K562 (cell line): ENCODE measurements at regions not wholly inside any gene's neighbourhood (a gene's known extent, or its start where the extent isn't known, plus 50 kb on each side); places are given as distances from the start of the nearest gene placed in this dataset.
A peak's percentile ranks its signal among the peaks of the same experiment; 100 is the strongest.

Source experiments
- ATAC-seq: fragments of 200-7000 bp; cut with Tn5 transposase; 3 replicates; pipeline ENCODE4 v1.9.1; 2020; ENCODE audit warnings: moderate library complexity
- BruUV-seq: library from RNA; stranded (reverse); fragments of 400-500 nt; replicated peaks from 2 replicates; lab custom pipeline; 2021; lab: Mats Ljungman, UMichigan
- CTCF ChIA-PET: fragments of 300-600 bp; formaldehyde crosslinking; extraction: SDS; loops from one replicate; lab custom pipeline; 2021; ENCODE audit warnings: low intra/inter-chr PET ratio; lab: Yijun Ruan, JAX
- POLR2A ChIA-PET: fragments of 300-600, 350-650 bp; sonication (Branson Sonifier 250); formaldehyde crosslinking; extraction: SDS; loops from one replicate; lab custom pipeline; 2021; ENCODE audit warnings: antibody characterized with exemption, inconsistent platforms; lab: Yijun Ruan, JAX
- DNase-seq, 4 experiments: peaks; one replicate each; pipeline versions ENCODE4 v3.0.0 to v3.0.0-alpha.2; 2011 to 2018; ENCODE audit warnings: low spot score in 3 of 4, mixed read lengths in 3 of 4; ENCODE audit errors: extremely low read depth in 1 of 4
- FAIRE-seq: peaks from 2 replicates; lab custom pipeline; 2011; peaks lifted over from hg19 to GRCh38; lab: Jason Lieb, UNC
- H2AFZ ChIP-seq: 2 replicates; pipeline ENCODE4 v1.6.0; 2011; ENCODE audit warnings: low read depth, low read length, control low read depth, inconsistent platforms
- H3K27ac ChIP-seq: fragments of 200-600 bp; 3 replicates; pipeline ENCODE4 v1.8.0; 2011; ENCODE audit warnings: low read depth, mild to moderate bottlenecking, control low read depth, inconsistent platforms, low read length, moderate library complexity, mixed read lengths; ENCODE audit errors: extremely low read depth
- H3K27me3 ChIP-seq, 2 experiments: fragments of 300-600 bp in 1 of 2; 2 replicates in 1 of 2; 3 replicates in 1 of 2; pipeline versions ENCODE4 v1.6.0 to v1.8.0; 2011; ENCODE audit warnings: inconsistent platforms in 2 of 2, low read length in 2 of 2, mild to moderate bottlenecking in 1 of 2, mixed read lengths in 1 of 2, moderate library complexity in 1 of 2; ENCODE audit not compliant: control insufficient read depth in 2 of 2, insufficient read depth in 2 of 2
- H3K36me3 ChIP-seq: fragments of 300-600 bp; 3 replicates; pipeline ENCODE4 v1.8.0; 2011; ENCODE audit warnings: mild to moderate bottlenecking, low read length, inconsistent platforms; ENCODE audit not compliant: control insufficient read depth, insufficient read depth
- H3K4me1 ChIP-seq, 2 experiments: fragments of 200-600 bp in 1 of 2; replicated peaks in 1 of 2; 2 replicates in 1 of 2; 3 replicates in 1 of 2; pipeline versions ENCODE4 v1.5.1 to v1.8.0; 2011; ENCODE audit warnings: inconsistent platforms in 2 of 2, low read length in 2 of 2, mild to moderate bottlenecking in 1 of 2, mixed read lengths in 1 of 2, moderate library complexity in 1 of 2; ENCODE audit not compliant: control insufficient read depth in 2 of 2, insufficient read depth in 2 of 2
- H3K4me2 ChIP-seq: 2 replicates; pipeline ENCODE4 v1.6.1; 2011; ENCODE audit warnings: low read length, control low read depth, inconsistent platforms, mixed read lengths; ENCODE audit not compliant: insufficient read depth
- H3K4me3 ChIP-seq: fragments of 200-600 bp; sonication (generic), shearing (Covaris generic); 2 replicates; pipeline ENCODE4 v1.5.1; 2016; ENCODE audit warnings: control low read depth, inconsistent platforms
- H3K79me2 ChIP-seq: fragments of 200-600 bp; 3 replicates; pipeline ENCODE4 v1.8.0; 2011; ENCODE audit warnings: low read length, inconsistent platforms; ENCODE audit not compliant: control insufficient read depth, insufficient read depth
- H3K9ac ChIP-seq, 2 experiments: 2 replicates each; pipeline versions ENCODE4 v1.6.0 to v1.6.1; 2011; ENCODE audit warnings: low read depth in 2 of 2, low read length in 2 of 2, control low read depth in 1 of 2, inconsistent platforms in 1 of 2, mild to moderate bottlenecking in 1 of 2, mixed read lengths in 1 of 2; ENCODE audit not compliant: insufficient read depth in 1 of 2
- H3K9me1 ChIP-seq: one replicate; pipeline ENCODE4 v1.6.0; 2011; ENCODE audit warnings: inconsistent platforms, mild to moderate bottlenecking, low read length, moderate library complexity; ENCODE audit not compliant: control insufficient read depth, insufficient read depth
- H3K9me3 ChIP-seq: replicated peaks from 2 replicates; pipeline ENCODE4 v1.5.1; 2011; ENCODE audit warnings: low read depth, low read length, inconsistent platforms; ENCODE audit not compliant: control insufficient read depth, insufficient read depth
- H4K20me1 ChIP-seq: replicated peaks from 2 replicates; pipeline ENCODE4 v1.6.1; 2011; ENCODE audit warnings: low read length, inconsistent platforms, mixed read lengths; ENCODE audit not compliant: control insufficient read depth, insufficient read depth
- CBX2 ChIP-seq: fragments of 200-600 bp; sonication (generic); IDR thresholded peaks from one replicate; pipeline ENCODE4 v1.6.1; 2012; ENCODE audit warnings: mild to moderate bottlenecking, low read length, inconsistent platforms; ENCODE audit not compliant: insufficient read depth, poor library complexity, severe bottlenecking
- CEBPG ChIP-seq, 3 experiments: fragments of 200-800 bp in 1 of 3; sonication (Bioruptor generic) in 1 of 3; sonication (generic) in 1 of 3; formaldehyde crosslinking in 1 of 3; IDR thresholded peaks in 2 of 3; conservative IDR thresholded peaks in 1 of 3; 2 replicates each; pipeline versions ENCODE4 v1.6.1 to v1.8.0; 2016 to 2022; ENCODE audit warnings: missing compliant biosample characterization in 2 of 3, missing genetic modification characterization in 2 of 3, mild to moderate bottlenecking in 1 of 3, missing genetic modification reagents in 1 of 3
- DPF2 ChIP-seq: fragments of 450-650 bp; IDR thresholded peaks from 2 replicates; pipeline ENCODE4 v1.6.1; 2016
- GTF2A2 ChIP-seq: IDR thresholded peaks from 2 replicates; pipeline ENCODE4 v1.6.1; 2016; ENCODE audit warnings: mild to moderate bottlenecking, missing genetic modification characterization, missing compliant biosample characterization
- HEY1 ChIP-seq: fragments of 250-450 bp; sonication (Bioruptor Pico); IDR thresholded peaks from 2 replicates; pipeline ENCODE4 v1.5.0; 2020; ENCODE audit warnings: mild to moderate bottlenecking, moderate library complexity, borderline replicate concordance
- PHF8 ChIP-seq: fragments of 200-600 bp; sonication (generic); IDR thresholded peaks from 2 replicates; pipeline ENCODE4 v1.6.1; 2012; ENCODE audit warnings: mixed run types, mild to moderate bottlenecking, inconsistent platforms, low read length, moderate library complexity, borderline replicate concordance
- RAD51 ChIP-seq: fragments of 450-650 bp; IDR thresholded peaks from 2 replicates; pipeline ENCODE4 v1.7.1; 2016; ENCODE audit warnings: low read depth, mild to moderate bottlenecking, borderline replicate concordance
- SMAD2 ChIP-seq: fragments of 150-350 bp; IDR thresholded peaks from 2 replicates; pipeline ENCODE4 v1.6.1; 2014; ENCODE audit warnings: low read depth, mild to moderate bottlenecking, low read length
- TCF3 ChIP-seq: sonication (generic); formaldehyde crosslinking; IDR thresholded peaks from 2 replicates; pipeline ENCODE4 v1.4.0; 2020; ENCODE audit warnings: mild to moderate bottlenecking, missing genetic modification reagents
- U2AF1 ChIP-seq: fragments of 200-400 bp; formaldehyde crosslinking; optimal IDR thresholded peaks from 2 replicates; pipeline ENCODE3; 2017; ENCODE audit warnings: mild to moderate bottlenecking, low read depth, low read length, moderate library complexity
- ZNF197 ChIP-seq: fragments of 200-800 bp; sonication (Bioruptor generic); IDR thresholded peaks from 2 replicates; pipeline ENCODE4 v1.6.1; 2016; ENCODE audit warnings: low read depth, missing genetic modification characterization, missing compliant biosample characterization
- ZNF324 ChIP-seq: fragments of 250-450 bp; sonication (Bioruptor Pico); IDR thresholded peaks from 2 replicates; pipeline ENCODE4 v1.4.0; 2020; ENCODE audit warnings: mild to moderate bottlenecking
- ZNF507 ChIP-seq: conservative IDR thresholded peaks from 2 replicates; pipeline ENCODE4 v1.6.1; 2017; ENCODE audit warnings: missing genetic modification characterization, missing compliant biosample characterization
- in situ Hi-C: fragments of 300-500 bp; cut with MboI; formaldehyde crosslinking; loops from 4 replicates; pipeline ENCODE4 v1.15.0; 2018; ENCODE audit warnings: inconsistent platforms, mixed read lengths
- intact Hi-C: fragments of 100-400 bp; cut with micrococcal nuclease; formaldehyde crosslinking; loops from 2 replicates; pipeline ENCODE4 v1.14.2; 2022
- TF ChIP-seq, protein P1 (sequence below): IDR thresholded peaks from 2 replicates; pipeline ENCODE4 v1.6.1; 2011; ENCODE audit not compliant: insufficient read length; ENCODE audit errors: extremely low read depth
- TF ChIP-seq, protein P2 (sequence below): fragments of 450-650 bp; IDR thresholded peaks from 2 replicates; pipeline ENCODE4 v1.7.1; 2018; ENCODE audit warnings: mild to moderate bottlenecking, low read depth; ENCODE audit not compliant: partially characterized antibody

DNA sequence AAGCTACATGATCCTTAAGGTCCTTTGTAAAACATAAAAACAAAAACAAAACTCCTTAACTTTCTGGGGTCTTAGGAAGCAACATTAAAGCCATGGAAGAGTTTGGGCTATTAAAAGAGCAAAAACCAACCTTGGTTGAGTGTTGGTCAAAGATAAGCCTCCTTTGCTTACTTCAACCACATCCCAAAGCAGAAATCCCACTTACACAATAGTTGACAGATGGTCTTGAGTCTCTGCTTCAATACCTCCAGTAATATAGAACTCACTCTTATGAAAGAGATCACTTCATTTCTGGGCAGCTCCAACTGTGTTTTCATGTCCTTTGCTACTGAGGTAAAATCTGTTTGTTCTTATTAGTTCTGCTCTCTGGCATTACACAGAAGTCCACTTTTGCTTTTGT lies 125.8 kb downstream of the SLC38A4 start:
- intact Hi-C loops, result no loop called here
- POLR2A ChIA-PET, result no interaction called here
- TF ChIP-seq ZNF507 (tag) (no peak), ZNF324 (CRISPR knock-in tag) (peak; percentile 19; the same call in 1 of the 2 replicates)
- TF ChIP-seq, protein P1, sequence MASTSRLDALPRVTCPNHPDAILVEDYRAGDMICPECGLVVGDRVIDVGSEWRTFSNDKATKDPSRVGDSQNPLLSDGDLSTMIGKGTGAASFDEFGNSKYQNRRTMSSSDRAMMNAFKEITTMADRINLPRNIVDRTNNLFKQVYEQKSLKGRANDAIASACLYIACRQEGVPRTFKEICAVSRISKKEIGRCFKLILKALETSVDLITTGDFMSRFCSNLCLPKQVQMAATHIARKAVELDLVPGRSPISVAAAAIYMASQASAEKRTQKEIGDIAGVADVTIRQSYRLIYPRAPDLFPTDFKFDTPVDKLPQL, result no peak
- TF ChIP-seq, all 486 proteins: peak for 1
- CTCF ChIA-PET, result no interaction called here
- DNase-seq, result no peak
- Histone ChIP-seq H3K4me1 (no peaks in the 10 kb centered on the region; a peak in 1 of 5 replicates), H3K4me3 (no peak overlapping the region), H3K4me2 (no peak overlapping the region), H4K20me1 (no peaks in the 10 kb centered on the region), H3K27ac (no peak overlapping the region), H3K79me2 (no peaks in the 10 kb centered on the region), H3K9me1 (no peaks in the 10 kb centered on the region), H3K9me3 (no peaks in the 10 kb centered on the region), H2AFZ (no peak overlapping the region), H3K36me3 (no peaks in the 10 kb centered on the region), H3K9ac (no peak overlapping the region), H3K27me3 (no peaks in the 10 kb centered on the region)
- FAIRE-seq, result no peak
- no peak for ATAC-seq
- in situ Hi-C loops, result no loop called here
- BruUV-seq, result no TSS peak

DNA sequence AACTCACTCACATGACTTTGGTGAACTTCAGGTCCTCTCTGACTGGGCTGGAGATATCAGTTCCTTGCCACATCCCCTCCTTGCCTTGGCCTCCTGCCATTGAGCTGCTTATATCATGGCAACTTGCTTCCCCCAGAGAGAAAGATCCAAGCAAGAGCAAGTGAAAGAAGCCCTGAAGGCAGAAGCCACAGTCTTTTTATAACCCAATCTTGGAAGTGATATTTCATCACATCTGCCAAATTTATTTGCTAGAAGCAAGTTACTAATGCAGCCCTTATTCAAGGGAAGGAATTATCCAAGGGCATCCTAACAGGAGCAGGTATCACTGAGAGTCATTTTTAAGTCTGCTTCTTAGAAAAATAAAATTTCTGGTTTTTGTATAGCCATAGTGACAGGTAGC lies 127.8 kb downstream of the SLC38A4 start:
- POLR2A ChIA-PET, result no interaction called here
- CTCF ChIA-PET, result no interaction called here
- no peak for ATAC-seq
- TF ChIP-seq SMAD2 (no peak), CEBPG (CRISPR knock-in tag; IDR thresholded peaks at IDR 0.05) (no peak), CEBPG (tag; conservative IDR thresholded peaks at IDR 0.05 in 1 of 2, IDR thresholded peaks at IDR 0.05 in 1 of 2) (no peak), ZNF197 (CRISPR knock-in tag) (no peak), RAD51 (no peak), DPF2 (no peak), PHF8 (no peak), CBX2 (no peak), TCF3 (CRISPR knock-in tag) (no peak), U2AF1 (no peak), HEY1 (no peak), GTF2A2 (tag) (no peak)
- TF ChIP-seq, protein P2, sequence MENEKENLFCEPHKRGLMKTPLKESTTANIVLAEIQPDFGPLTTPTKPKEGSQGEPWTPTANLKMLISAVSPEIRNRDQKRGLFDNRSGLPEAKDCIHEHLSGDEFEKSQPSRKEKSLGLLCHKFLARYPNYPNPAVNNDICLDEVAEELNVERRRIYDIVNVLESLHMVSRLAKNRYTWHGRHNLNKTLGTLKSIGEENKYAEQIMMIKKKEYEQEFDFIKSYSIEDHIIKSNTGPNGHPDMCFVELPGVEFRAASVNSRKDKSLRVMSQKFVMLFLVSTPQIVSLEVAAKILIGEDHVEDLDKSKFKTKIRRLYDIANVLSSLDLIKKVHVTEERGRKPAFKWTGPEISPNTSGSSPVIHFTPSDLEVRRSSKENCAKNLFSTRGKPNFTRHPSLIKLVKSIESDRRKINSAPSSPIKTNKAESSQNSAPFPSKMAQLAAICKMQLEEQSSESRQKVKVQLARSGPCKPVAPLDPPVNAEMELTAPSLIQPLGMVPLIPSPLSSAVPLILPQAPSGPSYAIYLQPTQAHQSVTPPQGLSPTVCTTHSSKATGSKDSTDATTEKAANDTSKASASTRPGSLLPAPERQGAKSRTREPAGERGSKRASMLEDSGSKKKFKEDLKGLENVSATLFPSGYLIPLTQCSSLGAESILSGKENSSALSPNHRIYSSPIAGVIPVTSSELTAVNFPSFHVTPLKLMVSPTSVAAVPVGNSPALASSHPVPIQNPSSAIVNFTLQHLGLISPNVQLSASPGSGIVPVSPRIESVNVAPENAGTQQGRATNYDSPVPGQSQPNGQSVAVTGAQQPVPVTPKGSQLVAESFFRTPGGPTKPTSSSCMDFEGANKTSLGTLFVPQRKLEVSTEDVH, result no peak

More for the DNA sequence above, 127.8 kb downstream of the SLC38A4 start:
- Histone ChIP-seq H4K20me1 (no peaks in the 10 kb centered on the region), H3K27ac (no peak overlapping the region), H2AFZ (no peak overlapping the region), H3K79me2 (no peaks in the 10 kb centered on the region), H3K27me3 (no peaks in the 10 kb centered on the region), H3K9me3 (no peaks in the 10 kb centered on the region), H3K4me1 (no peaks in the 10 kb centered on the region; a peak in 1 of 5 replicates), H3K4me2 (no peak overlapping the region), H3K9ac (no peak overlapping the region), H3K36me3 (no peaks in the 10 kb centered on the region), H3K9me1 (no peaks in the 10 kb centered on the region), H3K4me3 (no peak overlapping the region)
- FAIRE-seq (no peak), DNase-seq (no peak)
- intact Hi-C loops, result no loop called here
- in situ Hi-C loops, result no loop called here
- no TSS peak for BruUV-seq
